ENCODE measurements at regions not wholly inside any gene's neighbourhood (a gene's known extent, or its start where the extent isn't known, plus 50 kb on each side); places are given as distances from the start of the nearest gene placed in this dataset.

DNA sequence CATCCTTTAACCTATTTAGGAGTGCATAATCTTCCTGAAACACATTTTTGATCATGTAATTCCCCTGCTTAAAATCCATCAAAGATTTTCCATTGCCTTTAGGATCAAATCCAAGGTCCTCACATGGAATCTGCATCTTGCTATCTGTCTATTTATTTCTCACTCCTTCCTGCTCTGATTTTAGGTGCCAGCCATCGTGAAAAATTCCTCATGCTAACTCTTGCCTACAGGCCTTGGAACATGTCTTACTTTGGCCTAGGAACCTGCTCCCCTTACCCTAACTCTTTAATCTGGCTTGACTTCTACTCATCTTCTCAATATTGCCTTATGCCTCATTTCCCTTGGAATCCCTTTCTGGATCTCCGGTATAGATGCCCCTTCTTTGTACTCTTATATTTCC, 1074.3 kb downstream of the TTLL7 start:
- Mint-ChIP-seq H3K9me3 (no peaks in the 10 kb centered on the region), H3K27ac (no peak overlapping the region), H3K4me3 (no peak overlapping the region), H3K27me3 (no peaks in the 10 kb centered on the region), H3K36me3 (ENCODE audit: low read depth) (no peaks in the 10 kb centered on the region), H3K4me1 (ENCODE audit: low read depth) (no peaks in the 10 kb centered on the region)

DNA sequence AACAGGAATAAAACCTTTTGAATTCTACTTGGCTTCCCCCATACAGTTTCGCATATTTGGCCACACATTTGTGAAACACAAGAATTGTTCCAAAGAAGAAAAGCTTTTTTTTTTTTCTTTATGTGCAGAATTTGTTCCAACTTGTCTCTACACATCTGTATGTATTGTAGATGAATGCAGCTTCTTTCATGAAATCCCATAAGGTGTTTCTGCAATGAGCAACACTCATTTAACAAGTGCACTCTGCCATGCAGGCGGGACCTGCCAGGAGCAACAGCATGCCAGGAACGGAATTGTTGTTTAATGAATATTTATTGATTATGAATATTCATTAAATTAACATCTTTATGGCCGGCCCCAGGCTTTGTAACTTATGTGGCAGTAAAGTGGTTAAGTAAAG, 1075.0 kb downstream of the TTLL7 start:
- Mint-ChIP-seq H3K9me3 (no peaks in the 10 kb centered on the region), H3K4me3 (no peak overlapping the region), H3K36me3 (ENCODE audit: low read depth) (no peaks in the 10 kb centered on the region), H3K4me1 (ENCODE audit: low read depth) (no peaks in the 10 kb centered on the region), H3K27ac (no peak overlapping the region), H3K27me3 (no peaks in the 10 kb centered on the region)

DNA sequence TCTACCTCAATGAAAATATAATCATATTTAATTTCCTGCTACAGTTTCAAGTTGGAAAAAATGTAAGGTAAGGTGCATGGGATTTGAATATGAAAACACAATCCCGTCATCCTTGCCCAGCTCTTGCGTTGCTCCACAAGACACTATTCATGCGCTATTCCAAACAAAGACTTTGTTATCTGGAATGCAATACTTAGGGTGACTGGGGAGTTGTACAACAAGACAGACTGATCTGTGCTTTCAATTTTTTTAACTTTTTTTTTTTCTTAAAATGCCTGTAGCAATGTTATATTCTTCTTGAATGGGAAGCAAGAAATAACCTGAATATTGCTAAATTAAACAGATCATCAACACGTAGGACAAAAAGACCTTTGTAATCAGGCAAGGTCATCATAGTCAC, 1077.2 kb downstream of the TTLL7 start:
- Mint-ChIP-seq H3K27ac (no peak overlapping the region), H3K4me3 (no peak overlapping the region), H3K27me3 (no peaks in the 10 kb centered on the region), H3K36me3 (ENCODE audit: low read depth) (no peaks in the 10 kb centered on the region), H3K4me1 (ENCODE audit: low read depth) (no peaks in the 10 kb centered on the region), H3K9me3 (no peaks in the 10 kb centered on the region)

DNA sequence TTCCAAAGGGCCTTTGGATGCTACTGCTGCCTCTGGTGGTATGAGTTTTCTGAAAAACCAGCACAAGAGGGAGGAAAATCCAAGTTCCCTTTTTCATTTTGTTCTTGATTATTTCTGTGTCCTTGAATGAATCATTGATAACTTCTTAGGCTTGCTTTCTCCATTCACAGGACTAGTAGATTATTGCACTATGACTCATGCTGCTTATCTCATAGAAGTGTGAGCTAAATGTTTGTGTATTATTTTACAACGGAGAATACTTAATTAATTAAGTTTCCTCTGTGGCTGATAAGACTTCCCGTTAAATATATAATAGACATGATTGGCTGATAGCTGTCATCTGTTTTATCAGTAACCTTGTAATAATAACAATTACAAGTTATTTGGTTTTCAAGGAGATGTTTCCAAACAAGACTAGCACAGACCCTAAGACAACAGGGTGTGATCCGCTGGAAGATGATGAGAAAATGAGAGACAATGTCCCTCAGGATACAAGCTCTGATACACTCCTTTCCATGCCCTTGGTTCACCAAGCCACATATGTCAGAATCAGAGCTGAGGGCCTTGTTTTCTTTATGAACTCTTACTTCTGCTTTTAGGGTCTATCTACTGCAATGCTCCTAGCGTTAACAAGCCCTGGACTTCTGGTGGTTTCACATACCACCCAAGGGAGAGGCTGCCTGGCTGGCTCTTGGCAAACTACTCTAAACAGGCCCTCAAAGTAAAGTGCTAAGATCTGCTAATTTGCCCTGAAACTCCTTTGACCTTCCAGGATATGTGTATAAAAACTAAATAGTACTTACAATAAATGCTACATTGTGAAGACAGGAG, 1078.3 kb downstream of the TTLL7 start:
- Mint-ChIP-seq H3K4me1 (ENCODE audit: low read depth) (no peaks in the 10 kb centered on the region), H3K9me3 (no peaks in the 10 kb centered on the region), H3K36me3 (ENCODE audit: low read depth) (no peaks in the 10 kb centered on the region), H3K27ac (no peak overlapping the region), H3K4me3 (no peak overlapping the region), H3K27me3 (no peaks in the 10 kb centered on the region)

DNA sequence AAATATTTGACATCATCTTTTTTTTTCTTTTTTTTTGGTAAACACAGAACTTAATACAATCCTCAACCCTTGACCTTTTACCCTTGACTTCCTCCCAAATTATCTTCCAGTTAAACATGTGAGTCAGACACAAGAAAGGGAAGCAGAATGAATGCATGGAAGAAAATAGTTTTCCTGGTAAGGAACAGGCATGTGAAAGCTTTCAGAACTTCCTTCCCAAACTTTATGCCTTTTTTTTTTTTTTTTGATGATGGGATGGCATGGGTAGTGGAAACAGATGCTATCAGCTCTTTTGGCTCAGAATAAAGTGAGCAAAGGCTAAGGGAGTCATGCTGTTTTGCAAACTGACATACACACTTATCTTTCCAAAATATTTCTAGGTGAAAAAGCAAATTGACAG, 1079.1 kb downstream of the TTLL7 start:
- Mint-ChIP-seq H3K4me3 (no peak overlapping the region), H3K36me3 (ENCODE audit: low read depth) (no peaks in the 10 kb centered on the region), H3K27ac (no peak overlapping the region), H3K27me3 (no peaks in the 10 kb centered on the region), H3K4me1 (ENCODE audit: low read depth) (no peaks in the 10 kb centered on the region), H3K9me3 (no peaks in the 10 kb centered on the region)

DNA sequence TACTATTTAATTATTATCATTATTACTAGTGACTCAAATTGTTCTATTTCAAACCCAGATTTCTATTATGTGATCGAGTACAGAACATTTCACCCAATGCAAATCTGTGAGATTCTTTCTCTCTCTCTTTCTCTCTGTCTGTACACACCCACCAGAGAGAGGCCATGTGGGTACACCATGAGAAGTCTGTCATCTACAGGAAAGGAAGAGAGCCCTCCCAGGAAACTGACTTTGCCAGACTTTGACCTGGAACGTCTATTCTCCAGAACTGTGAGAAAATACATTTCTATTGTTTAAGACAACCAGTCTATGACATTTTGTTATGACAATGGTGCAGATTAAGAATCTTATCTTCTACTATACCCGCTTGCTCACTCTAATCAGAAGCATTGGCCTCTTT, 1091.6 kb downstream of the TTLL7 start:
- Mint-ChIP-seq H3K27ac (no peak overlapping the region), H3K4me1 (ENCODE audit: low read depth) (no peaks in the 10 kb centered on the region)

DNA sequence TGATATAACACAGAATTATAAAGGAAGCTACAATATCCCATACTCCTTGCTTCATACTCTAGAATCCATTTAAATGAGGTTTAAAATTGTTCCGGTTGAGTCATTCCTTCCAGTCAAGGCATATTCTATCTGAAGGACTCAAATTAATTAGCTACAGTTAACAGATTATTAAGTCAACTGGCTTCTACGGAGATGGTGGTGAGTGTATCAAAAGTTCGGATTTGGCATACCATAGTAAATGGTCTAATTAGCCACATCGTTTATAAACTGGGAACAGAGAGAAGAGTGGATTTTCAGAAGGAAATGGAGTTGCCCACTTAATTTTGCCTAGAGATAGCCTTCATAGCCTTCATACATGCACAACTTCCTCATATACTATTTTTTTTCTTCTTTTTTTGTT, 1095.3 kb downstream of the TTLL7 start:
- Mint-ChIP-seq H3K9me3 (no peaks in the 10 kb centered on the region), H3K4me3 (no peak overlapping the region), H3K27ac (no peak overlapping the region), H3K36me3 (ENCODE audit: low read depth) (no peaks in the 10 kb centered on the region), H3K4me1 (ENCODE audit: low read depth) (no peaks in the 10 kb centered on the region), H3K27me3 (no peaks in the 10 kb centered on the region)

More for the DNA sequence above, 1091.6 kb downstream of the TTLL7 start:
- no peaks in the 10 kb centered on the region for H3K27me3 Mint-ChIP-seq
- H3K9me3 Mint-ChIP-seq = no peaks in the 10 kb centered on the region
- no peak overlapping the region for H3K4me3 Mint-ChIP-seq
- no peaks in the 10 kb centered on the region for H3K36me3 Mint-ChIP-seq (ENCODE audit: low read depth)

DNA sequence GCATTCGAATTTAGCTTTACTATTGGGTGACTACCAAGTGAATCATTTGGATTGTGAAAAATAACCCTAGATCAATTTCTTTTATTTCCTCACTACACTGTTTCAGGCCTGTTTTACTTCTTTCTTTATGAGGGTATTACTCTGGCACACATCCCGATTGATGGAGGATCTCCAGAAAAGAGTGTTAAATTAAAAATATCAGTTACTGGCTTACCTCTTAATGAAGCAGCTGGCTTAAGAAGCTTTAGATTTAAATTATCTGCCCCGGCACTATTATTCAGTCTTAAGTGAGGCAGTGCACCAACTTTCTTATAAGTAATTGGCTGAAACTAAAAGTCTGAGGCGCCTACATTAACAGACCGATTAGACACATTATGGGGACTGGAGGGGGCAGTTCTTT, 1097.4 kb downstream of the TTLL7 start:
- Mint-ChIP-seq H3K4me3 (no peak overlapping the region), H3K4me1 (ENCODE audit: low read depth) (no peaks in the 10 kb centered on the region), H3K36me3 (ENCODE audit: low read depth) (no peaks in the 10 kb centered on the region), H3K27me3 (no peaks in the 10 kb centered on the region), H3K27ac (no peak overlapping the region), H3K9me3 (no peaks in the 10 kb centered on the region)

DNA sequence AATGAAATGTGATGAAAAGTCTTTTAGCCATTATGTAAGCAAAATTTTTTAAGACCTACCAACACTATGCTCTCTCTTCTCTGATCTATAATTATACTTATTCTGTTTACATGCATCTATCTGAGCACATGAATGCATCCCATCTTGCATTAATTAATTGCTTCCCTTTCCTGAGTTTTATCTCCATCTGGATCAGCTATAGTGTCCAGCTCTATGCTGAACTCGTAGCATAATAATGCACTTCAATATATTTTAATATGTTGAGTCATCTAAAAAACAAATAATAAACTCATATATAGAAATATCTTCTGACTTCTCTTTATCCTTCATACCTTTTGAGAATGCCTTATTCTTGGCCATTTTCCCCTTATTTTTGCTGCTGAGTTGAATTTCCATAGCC, 1097.8 kb downstream of the TTLL7 start:
- Mint-ChIP-seq H3K36me3 (ENCODE audit: low read depth) (no peaks in the 10 kb centered on the region), H3K27me3 (no peaks in the 10 kb centered on the region), H3K4me3 (no peak overlapping the region), H3K4me1 (ENCODE audit: low read depth) (no peaks in the 10 kb centered on the region), H3K27ac (no peak overlapping the region), H3K9me3 (no peaks in the 10 kb centered on the region)

DNA sequence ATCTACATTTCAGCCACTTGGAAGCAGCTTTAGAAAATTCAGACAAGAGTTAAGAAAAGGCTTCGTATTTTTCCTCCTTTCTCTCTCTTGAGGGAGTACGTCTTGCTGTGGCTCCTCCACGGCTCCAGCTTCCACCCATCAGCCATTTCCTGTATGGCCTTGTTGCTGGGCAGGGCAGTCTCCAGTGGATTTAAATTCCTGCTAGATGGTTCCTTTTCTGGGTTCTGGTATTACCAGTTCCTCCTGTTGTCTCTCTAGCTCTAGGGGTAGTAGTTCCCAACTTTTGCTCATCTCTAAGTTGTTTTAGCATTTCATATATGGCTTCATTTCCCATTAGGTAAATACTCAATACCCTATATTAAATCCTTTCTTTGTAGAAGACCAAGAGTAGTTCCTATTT, 1098.3 kb downstream of the ADGRL2 start:
- Mint-ChIP-seq H3K4me1 (ENCODE audit: low read depth) (no peaks in the 10 kb centered on the region), H3K27ac (no peak overlapping the region), H3K36me3 (ENCODE audit: low read depth) (no peaks in the 10 kb centered on the region), H3K27me3 (no peaks in the 10 kb centered on the region), H3K9me3 (peaks cover under 1% of the 10 kb centered on the region), H3K4me3 (no peak overlapping the region)

DNA sequence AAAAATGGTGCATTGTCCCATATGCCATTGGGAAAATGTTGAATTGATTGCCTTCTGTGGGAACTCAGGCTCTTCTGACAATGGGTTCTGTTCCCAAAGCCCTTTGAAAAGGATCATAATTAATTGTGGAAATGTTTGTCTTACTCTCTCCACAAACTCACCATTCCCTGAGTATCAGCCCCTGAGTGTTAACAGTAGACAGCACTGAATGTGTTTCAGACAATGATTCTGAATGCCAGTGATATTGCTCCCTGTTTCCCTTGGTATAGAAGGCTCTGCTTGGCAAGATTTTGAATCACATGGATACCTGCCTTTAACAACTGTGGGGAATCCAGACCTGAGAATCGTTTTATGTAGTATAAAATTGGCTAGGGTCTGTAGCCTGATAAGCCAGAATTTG, 1096.8 kb downstream of the ADGRL2 start:
- Mint-ChIP-seq H3K27ac (no peak overlapping the region), H3K36me3 (ENCODE audit: low read depth) (no peaks in the 10 kb centered on the region), H3K4me1 (ENCODE audit: low read depth) (no peaks in the 10 kb centered on the region), H3K9me3 (peaks cover 4% of the 10 kb centered on the region), H3K27me3 (no peaks in the 10 kb centered on the region), H3K4me3 (no peak overlapping the region)

DNA sequence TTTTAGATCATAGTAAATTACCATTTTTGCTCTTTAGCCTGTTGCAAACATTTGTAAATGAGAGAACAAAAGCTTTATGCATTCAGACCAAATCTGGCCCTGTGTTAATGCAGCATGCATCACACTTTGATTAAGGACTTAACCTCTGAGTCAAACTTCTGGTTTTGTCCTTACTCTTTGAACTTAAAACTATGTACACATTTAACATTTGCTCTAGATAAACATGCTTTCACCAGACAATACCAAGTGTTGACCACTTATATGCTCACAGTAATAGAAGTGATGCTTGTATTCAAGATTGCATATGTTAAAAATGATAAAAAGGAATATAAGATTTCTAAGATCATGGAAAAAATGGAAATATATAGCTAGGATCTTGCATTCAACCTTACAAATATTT, 1095.3 kb downstream of the ADGRL2 start:
- Mint-ChIP-seq H3K27ac (no peak overlapping the region), H3K27me3 (no peaks in the 10 kb centered on the region), H3K36me3 (ENCODE audit: low read depth) (no peaks in the 10 kb centered on the region)

DNA sequence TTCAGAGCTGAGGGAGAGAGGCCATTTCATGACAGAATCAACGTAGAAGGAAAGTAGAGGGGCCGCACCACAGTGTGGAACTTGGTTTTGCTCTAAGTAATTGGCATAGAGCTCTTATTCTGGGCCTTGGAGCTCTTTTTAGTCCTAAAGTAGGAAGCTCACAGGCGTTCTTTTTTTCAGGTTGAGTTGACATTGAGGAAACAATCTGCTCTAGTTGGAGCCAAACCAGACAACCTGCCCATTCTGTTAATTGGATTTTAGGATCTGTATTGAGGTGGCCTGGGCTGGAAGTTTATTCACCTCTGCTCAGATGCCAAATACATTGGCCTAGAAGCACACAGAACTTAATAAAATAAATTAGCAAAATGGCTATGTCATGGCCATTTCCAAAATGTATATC, 1093.9 kb downstream of the ADGRL2 start:
- H3K4me1 Mint-ChIP-seq (ENCODE audit: low read depth) = no peaks in the 10 kb centered on the region
- H3K9me3 Mint-ChIP-seq = peaks cover 4% of the 10 kb centered on the region
- no peak overlapping the region for H3K27ac Mint-ChIP-seq
- H3K4me3 Mint-ChIP-seq = no peak overlapping the region
- H3K27me3 Mint-ChIP-seq = no peaks in the 10 kb centered on the region
- no peaks in the 10 kb centered on the region for H3K36me3 Mint-ChIP-seq (ENCODE audit: low read depth)

More for the DNA sequence above, 1095.3 kb downstream of the ADGRL2 start:
- Mint-ChIP-seq H3K4me1 (ENCODE audit: low read depth) (no peaks in the 10 kb centered on the region), H3K9me3 (peaks cover 4% of the 10 kb centered on the region), H3K4me3 (no peak overlapping the region)

DNA sequence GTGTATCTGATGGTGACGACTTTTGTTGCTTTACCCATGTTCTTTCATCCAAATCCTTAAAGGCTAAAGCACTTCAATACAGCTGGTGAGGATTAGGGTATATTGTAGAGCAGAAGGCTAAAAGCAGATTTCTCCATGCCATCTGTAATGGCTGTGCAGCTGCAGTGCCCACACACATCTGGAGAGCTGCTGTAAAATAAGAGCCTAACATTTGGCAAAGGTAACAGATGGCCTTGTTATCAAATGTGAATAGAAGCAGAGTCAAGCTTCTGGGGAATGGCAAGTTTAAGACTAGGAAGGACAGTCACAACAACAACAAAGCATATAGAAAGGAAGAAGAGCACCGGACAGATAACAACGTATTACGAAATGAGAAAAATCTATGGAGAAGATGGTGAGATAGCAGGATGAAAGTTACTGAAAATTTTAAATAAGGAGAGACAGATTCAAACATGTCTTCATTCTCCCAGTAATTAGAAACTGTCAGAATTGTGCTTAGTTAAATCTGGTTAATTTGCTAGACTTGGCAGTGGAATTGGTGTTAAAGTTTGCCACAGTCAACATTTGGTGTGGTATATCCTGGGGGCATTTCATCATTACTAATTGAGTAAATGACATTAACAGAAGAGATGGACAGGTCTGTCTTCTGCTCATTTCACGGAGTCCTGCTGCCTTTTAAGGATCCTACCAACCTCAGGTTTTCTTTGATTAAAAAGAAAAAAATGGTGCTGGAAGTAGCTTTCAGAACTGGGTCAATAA, 1093.2 kb downstream of the ADGRL2 start:
- Mint-ChIP-seq H3K27ac (no peak overlapping the region), H3K9me3 (peaks cover 4% of the 10 kb centered on the region)

DNA sequence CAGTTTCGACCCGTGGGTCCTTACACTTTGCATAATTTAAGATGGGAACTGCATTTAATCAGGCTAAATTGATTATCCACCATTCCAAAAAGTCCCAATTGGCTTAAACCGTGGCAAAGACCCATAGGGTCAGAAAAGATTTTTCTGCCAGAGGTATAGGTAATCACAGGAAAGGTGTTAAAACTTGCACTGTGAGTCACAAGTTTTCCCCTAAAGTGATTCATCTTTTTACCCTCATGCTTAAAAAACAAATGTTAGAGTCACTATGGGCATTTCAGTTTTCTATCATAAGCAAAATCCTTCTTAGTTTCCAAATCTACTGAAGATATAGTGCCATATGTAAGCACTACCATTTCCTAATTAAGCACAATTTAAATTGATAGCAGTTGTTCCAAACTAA, 1079.8 kb downstream of the ADGRL2 start:
- no peaks in the 10 kb centered on the region for H3K9me3 Mint-ChIP-seq
- no peaks in the 10 kb centered on the region for H3K4me1 Mint-ChIP-seq (ENCODE audit: low read depth)
- no peak overlapping the region for H3K4me3 Mint-ChIP-seq
- H3K27me3 Mint-ChIP-seq = no peaks in the 10 kb centered on the region
- H3K27ac Mint-ChIP-seq = no peak overlapping the region
- no peaks in the 10 kb centered on the region for H3K36me3 Mint-ChIP-seq (ENCODE audit: low read depth)

More for the DNA sequence above, 1093.2 kb downstream of the ADGRL2 start:
- H3K4me3 Mint-ChIP-seq = no peak overlapping the region
- H3K27me3 Mint-ChIP-seq = no peaks in the 10 kb centered on the region
- no peaks in the 10 kb centered on the region for H3K4me1 Mint-ChIP-seq (ENCODE audit: low read depth)
- no peaks in the 10 kb centered on the region for H3K36me3 Mint-ChIP-seq (ENCODE audit: low read depth)

Data from stimulated activated naive CD8-positive, alpha-beta T cell treated with anti-CD3 and anti-CD28 coated beads, Interleukin-15, Interleukin-2, amounts not matched to agents 100 ng/mL and 50 ng/mL, for 24 hours (primary cell).